ENCODE measurements at regions not wholly inside any gene's neighbourhood (a gene's known extent, or its start where the extent isn't known, plus 50 kb on each side); places are given as distances from the start of the nearest gene placed in this dataset.

DNA sequence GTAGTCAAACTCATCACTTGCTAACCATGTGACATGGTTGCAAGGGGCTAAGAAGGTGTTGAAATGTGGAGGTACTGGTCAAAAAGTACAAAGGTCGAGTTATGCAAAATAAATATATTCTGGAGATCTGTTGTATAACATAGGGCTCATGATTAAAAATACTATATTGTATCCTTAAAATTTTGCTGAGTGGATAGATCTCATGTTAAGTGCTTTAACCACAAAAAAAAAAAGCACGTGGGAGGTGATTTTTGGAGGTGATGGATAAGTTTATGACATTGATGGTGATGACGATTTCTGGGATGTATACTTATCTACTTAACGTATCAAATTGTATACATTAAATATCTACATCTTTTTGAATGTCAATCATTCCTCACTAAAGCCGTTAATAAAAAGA lies 96.2 kb upstream of the PAPPA start:
- no peak overlapping the region for H3K4me2 ChIP-seq (ENCODE audit: low read depth, low read length, poor library complexity, severe bottlenecking)
- no peak overlapping the region for H3K27ac ChIP-seq (ENCODE audit: low read depth, low read length)
- no peaks in the 10 kb centered on the region for H3K27me3 ChIP-seq (ENCODE audit: low read length)
- no peak overlapping the region for H2AFZ ChIP-seq (ENCODE audit: low read depth, low read length, severe bottlenecking)
- TF ChIP-seq, protein P1, sequence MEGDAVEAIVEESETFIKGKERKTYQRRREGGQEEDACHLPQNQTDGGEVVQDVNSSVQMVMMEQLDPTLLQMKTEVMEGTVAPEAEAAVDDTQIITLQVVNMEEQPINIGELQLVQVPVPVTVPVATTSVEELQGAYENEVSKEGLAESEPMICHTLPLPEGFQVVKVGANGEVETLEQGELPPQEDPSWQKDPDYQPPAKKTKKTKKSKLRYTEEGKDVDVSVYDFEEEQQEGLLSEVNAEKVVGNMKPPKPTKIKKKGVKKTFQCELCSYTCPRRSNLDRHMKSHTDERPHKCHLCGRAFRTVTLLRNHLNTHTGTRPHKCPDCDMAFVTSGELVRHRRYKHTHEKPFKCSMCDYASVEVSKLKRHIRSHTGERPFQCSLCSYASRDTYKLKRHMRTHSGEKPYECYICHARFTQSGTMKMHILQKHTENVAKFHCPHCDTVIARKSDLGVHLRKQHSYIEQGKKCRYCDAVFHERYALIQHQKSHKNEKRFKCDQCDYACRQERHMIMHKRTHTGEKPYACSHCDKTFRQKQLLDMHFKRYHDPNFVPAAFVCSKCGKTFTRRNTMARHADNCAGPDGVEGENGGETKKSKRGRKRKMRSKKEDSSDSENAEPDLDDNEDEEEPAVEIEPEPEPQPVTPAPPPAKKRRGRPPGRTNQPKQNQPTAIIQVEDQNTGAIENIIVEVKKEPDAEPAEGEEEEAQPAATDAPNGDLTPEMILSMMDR (IDR thresholded peaks at IDR 0.05; ENCODE audit: insufficient read depth, low read length, poor library complexity, severe bottlenecking): no peak
- no peak for TF ChIP-seq EZH2phosphoT487 (conservative IDR thresholded peaks at IDR 0.05; ENCODE audit: low read length)
- no peaks in the 10 kb centered on the region for H3F3A ChIP-seq (ENCODE audit: insufficient read depth)
- H4K20me1 ChIP-seq (ENCODE audit: low read depth, low read length): no peaks in the 10 kb centered on the region
- no peak overlapping the region for H3K9ac ChIP-seq (ENCODE audit: low read length)
- no peaks in the 10 kb centered on the region for H3K79me2 ChIP-seq (ENCODE audit: insufficient read depth, low read length)
- no peaks in the 10 kb centered on the region for H3K9me3 ChIP-seq (ENCODE audit: insufficient read depth, low read length)
- H3K9me2 ChIP-seq (replicated peaks; ENCODE audit: insufficient read depth, low read length): no peaks in the 10 kb centered on the region
- no peak overlapping the region for H3K4me3 ChIP-seq (ENCODE audit: insufficient read depth, low read length, poor library complexity, severe bottlenecking)
- no peaks in the 10 kb centered on the region for H3K36me3 ChIP-seq (ENCODE audit: low read length)

DNA sequence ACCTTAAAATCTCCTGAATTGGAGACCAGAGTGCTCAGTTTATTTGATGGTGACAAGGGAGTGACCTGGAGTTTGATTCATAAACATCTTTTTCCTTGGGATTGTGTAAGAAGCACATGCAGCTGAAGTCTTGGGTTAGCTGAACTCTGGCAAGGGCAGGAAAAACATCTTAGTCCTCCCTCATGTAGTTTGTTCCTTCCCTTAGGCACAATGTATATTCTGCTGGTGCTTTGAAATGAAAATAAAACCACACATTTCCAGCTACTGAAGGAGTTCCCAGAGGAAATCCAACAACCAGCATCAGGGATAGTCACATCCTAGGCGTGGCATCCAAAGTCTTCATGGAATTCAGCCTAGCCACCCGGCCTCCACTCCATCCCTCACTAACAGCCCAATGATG lies 95.2 kb upstream of the PAPPA start:
- Histone ChIP-seq H2AFZ (ENCODE audit: low read depth, low read length, severe bottlenecking) (no peak overlapping the region), H3K27me3 (ENCODE audit: low read length) (no peaks in the 10 kb centered on the region), H4K20me1 (ENCODE audit: low read depth, low read length) (no peaks in the 10 kb centered on the region), H3F3A (ENCODE audit: insufficient read depth) (no peaks in the 10 kb centered on the region), H3K27ac (ENCODE audit: low read depth, low read length) (no peak overlapping the region), H3K9me2 (replicated peaks; ENCODE audit: insufficient read depth, low read length) (no peaks in the 10 kb centered on the region), H3K79me2 (ENCODE audit: insufficient read depth, low read length) (no peaks in the 10 kb centered on the region), H3K9ac (ENCODE audit: low read length) (no peak overlapping the region), H3K36me3 (ENCODE audit: low read length) (no peaks in the 10 kb centered on the region), H3K4me3 (ENCODE audit: insufficient read depth, low read length, poor library complexity, severe bottlenecking) (no peak overlapping the region), H3K4me2 (ENCODE audit: low read depth, low read length, poor library complexity, severe bottlenecking) (no peak overlapping the region), H3K9me3 (ENCODE audit: insufficient read depth, low read length) (no peaks in the 10 kb centered on the region)
- TF ChIP-seq EZH2phosphoT487 (conservative IDR thresholded peaks at IDR 0.05; ENCODE audit: low read length): no peak
- TF ChIP-seq, protein P1 (IDR thresholded peaks at IDR 0.05; ENCODE audit: insufficient read depth, low read length, poor library complexity, severe bottlenecking): no peak

DNA sequence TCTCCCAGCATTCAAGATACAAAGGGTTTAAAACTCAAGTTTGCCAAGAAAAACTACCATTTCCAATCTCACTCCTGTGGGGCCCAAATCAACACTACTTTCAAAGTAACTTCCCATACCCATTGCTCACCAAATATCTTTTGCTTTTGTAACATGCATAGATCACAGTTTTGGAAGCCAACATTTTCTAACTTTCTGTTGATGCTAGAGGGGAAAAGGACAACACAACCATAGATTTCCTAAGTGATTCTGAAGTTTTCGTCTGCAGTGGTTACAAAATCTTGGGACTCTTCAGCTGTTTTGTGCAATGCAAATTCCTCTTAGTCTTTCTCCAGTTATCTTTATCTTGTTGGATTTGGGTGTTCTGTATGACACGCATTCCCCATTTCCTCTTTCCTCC lies 94.1 kb upstream of the PAPPA start:
- Histone ChIP-seq H3K79me2 (ENCODE audit: insufficient read depth, low read length) (no peaks in the 10 kb centered on the region), H4K20me1 (ENCODE audit: low read depth, low read length) (no peaks in the 10 kb centered on the region), H3K4me3 (ENCODE audit: insufficient read depth, low read length, poor library complexity, severe bottlenecking) (no peak overlapping the region), H3K27me3 (ENCODE audit: low read length) (no peaks in the 10 kb centered on the region), H3K9me3 (ENCODE audit: insufficient read depth, low read length) (no peaks in the 10 kb centered on the region), H3K4me2 (ENCODE audit: low read depth, low read length, poor library complexity, severe bottlenecking) (no peak overlapping the region), H3K36me3 (ENCODE audit: low read length) (no peaks in the 10 kb centered on the region), H3K9me2 (replicated peaks; ENCODE audit: insufficient read depth, low read length) (no peaks in the 10 kb centered on the region), H3K9ac (ENCODE audit: low read length) (no peak overlapping the region), H2AFZ (ENCODE audit: low read depth, low read length, severe bottlenecking) (no peak overlapping the region), H3F3A (ENCODE audit: insufficient read depth) (no peaks in the 10 kb centered on the region), H3K27ac (ENCODE audit: low read depth, low read length) (no peak overlapping the region)
- TF ChIP-seq EZH2phosphoT487 (conservative IDR thresholded peaks at IDR 0.05; ENCODE audit: low read length): no peak
- TF ChIP-seq, protein P1 (IDR thresholded peaks at IDR 0.05; ENCODE audit: insufficient read depth, low read length, poor library complexity, severe bottlenecking): no peak

DNA sequence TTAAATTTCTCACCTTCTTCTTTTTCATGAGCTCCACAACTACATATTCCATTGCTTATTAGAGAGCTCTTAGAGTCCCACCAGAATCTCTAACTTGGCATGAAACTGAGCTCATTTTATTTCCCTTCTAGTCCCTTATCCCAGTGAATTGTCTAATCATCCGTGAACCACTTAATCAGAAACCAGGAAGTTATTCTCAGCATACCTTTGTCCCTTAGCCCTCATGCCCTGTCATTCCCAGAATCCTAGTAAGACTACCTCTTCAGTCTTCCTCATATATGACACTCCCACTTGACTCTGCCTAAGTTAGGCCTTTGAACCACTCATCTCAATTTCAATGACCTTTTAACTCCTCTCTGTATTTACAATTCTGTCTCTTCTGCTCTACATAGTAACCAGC lies 93.0 kb upstream of the PAPPA start:
- Histone ChIP-seq H3K27me3 (ENCODE audit: low read length) (no peaks in the 10 kb centered on the region), H3K79me2 (ENCODE audit: insufficient read depth, low read length) (no peaks in the 10 kb centered on the region), H2AFZ (ENCODE audit: low read depth, low read length, severe bottlenecking) (no peak overlapping the region), H3K9me3 (ENCODE audit: insufficient read depth, low read length) (no peaks in the 10 kb centered on the region), H3K9ac (ENCODE audit: low read length) (no peak overlapping the region), H3K4me3 (ENCODE audit: insufficient read depth, low read length, poor library complexity, severe bottlenecking) (no peak overlapping the region), H3K9me2 (replicated peaks; ENCODE audit: insufficient read depth, low read length) (no peaks in the 10 kb centered on the region), H3K27ac (ENCODE audit: low read depth, low read length) (no peak overlapping the region), H3K4me2 (ENCODE audit: low read depth, low read length, poor library complexity, severe bottlenecking) (no peak overlapping the region), H3K36me3 (ENCODE audit: low read length) (no peaks in the 10 kb centered on the region), H4K20me1 (ENCODE audit: low read depth, low read length) (no peaks in the 10 kb centered on the region), H3F3A (ENCODE audit: insufficient read depth) (no peaks in the 10 kb centered on the region)
- TF ChIP-seq EZH2phosphoT487 (conservative IDR thresholded peaks at IDR 0.05; ENCODE audit: low read length): no peak
- TF ChIP-seq, protein P1 (IDR thresholded peaks at IDR 0.05; ENCODE audit: insufficient read depth, low read length, poor library complexity, severe bottlenecking): no peak
